ENCODE measurements at regions not wholly inside any gene's neighbourhood (a gene's known extent, or its start where the extent isn't known, plus 50 kb on each side); places are given as distances from the start of the nearest gene placed in this dataset.
A peak's percentile ranks its signal among the peaks of the same experiment; 100 is the strongest.

DNA sequence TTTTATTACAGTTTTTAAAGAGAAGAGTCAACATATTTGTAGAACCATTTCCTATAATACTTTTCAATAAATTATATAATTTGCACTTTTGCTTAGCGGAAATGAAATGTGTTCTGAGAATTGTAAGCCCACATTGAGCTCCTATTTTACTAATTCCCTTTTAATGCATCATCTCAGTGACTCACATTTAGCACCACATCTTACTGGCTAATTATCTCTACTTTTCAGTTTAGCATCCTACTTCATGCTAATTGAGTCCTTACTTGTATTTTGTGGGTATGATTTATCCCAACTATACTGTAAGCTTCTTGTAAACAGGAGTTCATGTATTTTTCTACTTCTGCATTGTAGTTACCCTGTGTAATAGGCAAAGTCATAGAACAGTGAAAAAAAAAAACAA is 67.5 kb downstream of the TMX1 start:
- no peak for DNase-seq

GRCh38 chr14:51308866-51309265 is 68.8 kb downstream of the TMX1 start:
- no peak for DNase-seq

DNA sequence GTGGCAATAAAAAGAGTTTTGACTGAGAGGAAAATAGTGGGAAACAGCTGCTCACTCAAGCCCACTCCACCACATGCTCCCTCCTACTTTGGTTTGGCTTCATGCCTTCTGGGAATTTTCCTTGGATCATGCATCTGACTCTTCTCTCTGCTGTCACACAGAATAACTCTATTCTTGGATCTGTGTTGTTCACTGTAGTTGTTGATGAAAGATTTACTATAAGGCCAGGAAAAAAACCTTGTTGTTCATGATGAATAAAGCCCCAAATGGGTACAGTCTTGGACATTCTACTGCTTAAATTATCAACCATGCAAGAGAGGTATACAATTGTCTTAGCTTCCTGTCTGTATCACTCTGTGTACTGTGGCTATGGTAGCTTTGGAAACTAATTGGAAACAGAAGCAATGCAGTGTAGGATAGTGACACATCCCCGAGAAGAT is 70.5 kb downstream of the TMX1 start:
- peak; percentile 71 for DNase-seq

GRCh38 chr14:51314321-51315015 is 74.4 kb downstream of the TMX1 start:
- DNase-seq, result no peak

DNA sequence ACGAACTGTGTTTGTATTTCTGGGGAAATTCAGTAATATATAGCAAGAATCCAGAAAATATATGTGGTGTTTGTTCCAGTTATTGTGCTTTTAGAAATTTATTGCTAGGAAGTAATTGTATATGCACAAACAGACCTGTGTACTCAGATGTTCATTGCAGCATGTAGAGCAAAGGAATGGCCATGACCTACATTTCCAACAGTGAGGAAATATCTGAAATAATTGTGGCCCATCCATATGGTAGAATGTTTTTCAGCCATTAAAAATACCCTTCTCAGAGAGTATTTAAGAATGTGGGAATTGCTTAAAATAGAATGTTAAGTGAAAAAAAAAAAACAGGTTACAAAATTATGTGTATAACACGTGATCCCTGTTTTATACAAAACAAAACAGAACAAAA is 77.3 kb downstream of the TMX1 start:
- DNase-seq, result peak; percentile 80

GRCh38 chr14:51318813-51319597 is 79.0 kb downstream of the TMX1 start:
- no peak for DNase-seq

DNA sequence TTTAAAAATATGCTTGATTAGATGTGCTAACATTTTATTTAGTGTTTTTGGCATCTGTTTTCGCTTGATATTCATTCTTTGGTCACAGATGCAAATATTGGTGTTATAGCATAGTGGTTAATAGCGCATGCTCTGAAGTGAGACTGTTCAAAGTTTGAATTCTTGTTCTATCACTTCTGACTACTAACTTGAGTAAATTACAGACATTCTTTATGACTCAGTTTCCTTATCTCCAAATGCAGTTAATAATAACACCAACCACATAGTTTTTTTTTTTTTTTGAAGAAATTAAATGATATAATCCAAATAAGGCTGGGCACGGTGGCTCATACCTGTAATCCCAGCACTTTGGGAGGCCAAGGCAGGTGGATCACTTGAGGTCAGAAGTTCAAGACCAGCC is 81.0 kb downstream of the TMX1 start:
- no peak for DNase-seq

- no peak for DNase-seq
These were observed 83.4 kb downstream of the TMX1 start for GRCh38 chr14:51323492-51323891.

DNA sequence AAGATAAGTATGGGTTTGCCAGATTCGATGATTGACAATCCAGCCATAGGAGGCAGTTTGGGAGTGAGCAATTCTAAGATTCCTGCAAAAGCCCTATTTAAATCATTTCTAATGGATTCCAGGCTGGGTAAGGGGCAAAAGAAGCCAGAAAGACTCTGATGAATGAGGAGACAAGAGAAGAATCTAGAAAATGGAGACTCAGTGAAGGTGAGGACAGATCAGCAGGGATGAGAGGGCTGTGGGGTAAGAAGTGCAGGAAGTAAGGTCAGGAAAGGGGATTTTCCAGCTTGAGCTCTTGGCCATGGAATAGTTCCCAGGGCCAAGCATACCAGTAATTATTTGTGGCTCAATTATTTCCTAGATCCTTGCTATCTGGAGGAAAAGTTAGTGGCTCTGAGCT is 87.3 kb downstream of the TMX1 start:
- no peak for DNase-seq

DNA sequence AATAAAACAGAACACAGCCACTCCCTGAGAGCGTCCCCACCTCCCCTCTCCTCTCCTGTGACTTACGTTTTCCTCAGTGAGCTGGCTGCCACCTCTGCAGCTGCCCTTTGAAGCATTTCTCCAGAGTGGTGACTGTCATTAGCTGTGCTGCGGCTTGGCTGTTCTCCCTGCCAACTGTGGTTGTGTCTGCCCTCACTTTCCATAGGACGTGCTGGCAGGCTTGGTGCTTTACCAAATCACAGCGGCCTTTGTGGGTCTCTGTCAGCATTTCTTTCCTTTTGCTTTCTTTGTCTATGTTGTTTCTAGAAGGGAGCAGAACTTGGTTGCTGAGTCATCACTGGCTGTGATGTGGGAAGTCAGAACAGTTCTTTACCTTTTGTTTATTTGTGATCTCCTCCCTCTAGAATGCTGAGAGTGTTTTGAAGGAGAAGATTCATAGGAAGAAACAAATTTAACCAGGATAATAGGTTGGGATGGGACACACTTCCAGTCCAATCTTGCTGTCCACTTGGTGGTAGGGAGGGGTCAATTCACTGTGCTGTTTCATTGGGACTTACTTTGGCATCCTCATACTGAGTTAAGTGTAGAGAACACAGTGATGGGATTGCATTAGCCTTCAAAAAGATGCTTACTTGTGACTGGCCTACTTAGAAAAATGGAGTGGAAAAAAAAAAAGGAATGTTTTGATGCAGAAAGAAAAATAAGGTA is 88.2 kb downstream of the TMX1 start:
- peak; percentile 61 for DNase-seq

DNA sequence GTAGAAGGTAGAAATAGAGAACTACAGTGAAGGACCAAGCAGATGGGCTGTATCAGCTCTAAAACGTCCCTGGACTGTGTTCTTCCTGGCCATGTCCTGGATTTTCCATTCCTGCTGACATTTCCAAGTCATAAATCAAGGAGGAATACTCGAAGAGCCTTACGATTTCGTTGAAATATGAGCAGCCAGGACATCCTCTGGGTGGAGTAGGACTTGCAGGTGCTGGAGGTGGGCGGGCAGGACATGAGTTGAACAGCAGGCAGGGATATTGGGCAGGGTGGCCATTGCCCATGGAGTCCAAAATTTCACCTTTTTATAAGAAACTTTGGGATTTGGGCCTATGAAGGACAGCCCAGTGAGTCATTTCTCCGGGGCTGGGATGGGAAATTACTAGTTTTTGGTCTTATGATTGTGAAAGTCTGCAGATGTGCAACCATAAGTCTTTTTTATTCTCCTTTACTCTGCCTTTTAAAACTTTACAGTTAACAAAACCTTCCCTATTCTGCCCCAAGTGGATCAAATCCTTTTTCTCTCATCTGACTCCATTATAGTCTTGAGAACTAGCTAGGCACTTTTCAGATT is 88.8 kb downstream of the TMX1 start:
- no peak for DNase-seq

GRCh38 chr14:51331486-51332367 is 91.7 kb downstream of the TMX1 start:
- no peak for DNase-seq

GRCh38 chr14:51333299-51333698 is 93.3 kb downstream of the TMX1 start:
- DNase-seq, result no peak

DNA sequence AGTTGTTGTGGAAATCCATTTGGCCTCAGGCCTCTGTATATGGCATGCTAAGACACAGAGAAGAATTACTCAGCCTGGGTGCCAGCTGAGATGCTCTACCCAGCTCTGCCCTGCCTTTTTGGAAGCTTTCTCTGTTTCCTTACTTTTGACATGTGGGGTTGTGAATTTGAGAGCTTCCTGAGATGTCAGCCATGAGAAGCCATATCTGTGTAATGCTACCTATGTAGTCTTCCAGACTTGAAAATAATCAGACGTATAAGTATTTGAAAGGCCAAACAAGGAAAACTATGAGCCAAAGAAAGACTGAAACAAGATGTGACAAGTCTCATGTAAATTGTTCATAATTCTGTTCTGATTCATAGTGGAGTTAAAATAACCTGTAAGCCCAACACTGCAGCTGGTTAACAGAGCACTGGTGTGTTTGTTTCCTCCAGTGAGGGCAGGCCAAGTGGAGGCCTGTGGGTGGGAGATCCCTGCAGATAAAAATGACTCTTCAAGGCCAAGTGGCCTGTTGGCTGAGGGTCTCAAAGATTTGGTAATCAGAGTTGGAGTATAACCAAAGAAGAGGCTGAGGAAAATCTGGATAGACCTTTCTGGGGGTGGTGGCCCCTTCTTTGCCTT is 94.0 kb downstream of the TMX1 start:
- DNase-seq, result no peak

GRCh38 chr14:51334566-51334965 is 94.5 kb downstream of the TMX1 start:
- no peak for DNase-seq

DNA sequence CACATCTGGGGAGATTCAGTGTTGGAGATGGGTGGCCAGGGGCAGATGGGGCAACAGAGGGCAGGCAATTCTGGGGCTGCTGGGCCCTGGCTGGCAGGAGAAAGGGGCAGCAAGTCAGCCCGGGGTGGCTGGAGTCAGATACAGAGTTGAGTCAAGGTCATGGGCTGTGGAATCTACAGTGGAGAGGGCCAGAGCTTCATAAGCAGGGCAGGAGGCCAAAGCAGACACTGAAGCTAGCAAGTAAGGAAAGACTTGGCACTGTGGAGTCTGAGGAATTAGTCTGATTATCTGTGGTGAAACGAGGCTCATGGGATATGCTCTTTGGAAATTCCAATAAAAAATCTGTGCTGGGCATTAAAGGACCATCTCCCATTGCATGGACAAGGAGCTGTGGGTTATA is 95.5 kb downstream of the TMX1 start:
- no peak for DNase-seq

- no peak for DNase-seq
These were observed 96.1 kb downstream of the TMX1 start for GRCh38 chr14:51335961-51336723.

DNA sequence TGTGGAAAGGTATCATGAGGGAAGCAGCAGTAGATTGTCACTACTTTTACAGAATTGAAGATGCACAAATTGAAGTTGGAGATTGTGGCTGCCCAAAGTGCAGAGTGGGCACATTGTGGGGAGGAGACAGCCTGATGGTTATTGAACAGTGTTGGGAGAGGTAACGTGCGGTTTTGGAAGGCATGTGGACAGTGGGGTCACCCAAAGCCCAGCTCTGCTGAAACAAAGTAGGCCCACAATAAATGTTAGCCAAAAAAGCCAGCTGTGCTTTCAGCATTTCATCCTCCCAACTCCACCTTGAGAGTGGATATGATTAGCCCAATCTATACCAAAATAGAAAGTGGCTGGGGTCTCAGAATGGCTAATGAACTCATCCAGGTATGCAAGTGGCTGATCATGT is 96.7 kb downstream of the TMX1 start:
- DNase-seq, result no peak

DNA sequence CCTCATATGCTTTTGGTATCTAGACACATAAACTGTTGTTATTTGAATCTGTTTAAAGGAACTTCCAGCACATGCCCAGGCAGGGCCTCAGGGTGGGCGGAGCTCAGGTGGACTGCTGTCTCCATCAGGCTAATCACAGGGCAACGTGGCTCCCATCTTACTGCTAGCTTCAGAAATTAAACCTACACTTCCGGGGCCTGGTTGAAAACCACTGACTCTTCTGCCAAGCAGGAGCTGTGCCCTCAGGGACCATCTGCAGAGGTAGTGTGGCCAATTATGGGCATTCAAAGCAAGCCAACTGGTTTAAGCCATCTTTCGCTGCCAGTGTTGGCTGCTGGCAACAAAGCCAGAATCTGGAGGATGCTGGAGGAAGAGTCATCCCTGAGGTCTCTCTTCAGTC is 97.5 kb downstream of the TMX1 start:
- DNase-seq, result no peak

DNA sequence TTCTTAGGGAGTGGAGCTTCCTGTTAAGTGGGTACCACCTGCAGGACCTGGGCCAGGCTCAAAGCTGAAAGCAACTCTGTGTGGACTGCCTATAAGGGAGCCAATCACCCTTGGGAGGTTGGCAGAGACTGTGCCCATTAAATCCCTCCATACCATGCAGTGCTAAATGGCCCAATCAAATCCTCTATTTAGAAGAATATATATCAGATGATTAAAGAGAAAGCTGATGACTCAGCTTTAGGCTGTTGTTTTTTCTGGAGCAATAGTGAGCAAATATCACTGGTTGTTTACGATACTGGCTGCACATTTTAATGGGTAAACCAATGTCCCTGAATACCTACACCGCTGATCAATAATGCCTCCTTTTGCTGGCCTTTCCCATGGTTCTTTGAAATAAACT is 101.3 kb downstream of the TMX1 start:
- DNase-seq, result no peak

DNA sequence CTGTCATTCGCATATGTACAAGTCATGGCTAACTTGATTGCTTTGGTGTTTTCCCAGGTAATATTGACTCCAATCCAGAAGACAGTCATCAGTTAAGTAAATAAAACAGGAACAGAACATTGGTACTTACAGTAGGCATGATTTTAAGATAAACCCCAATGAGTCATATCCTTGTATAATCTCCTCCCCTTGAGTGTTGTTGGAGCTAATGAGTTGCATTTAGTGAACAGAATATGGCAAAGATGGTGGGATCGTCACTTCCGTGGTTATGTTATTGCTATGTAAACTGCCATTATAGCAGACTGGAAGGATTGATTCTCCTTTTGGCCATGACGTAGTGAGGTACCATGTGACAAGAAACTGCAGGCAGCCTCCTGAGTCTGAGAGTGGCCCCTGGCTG is 102.2 kb downstream of the TMX1 start:
- peak; percentile 37 for DNase-seq
